H1 (cell line): ENCODE measurements at regions not wholly inside any gene's neighbourhood (a gene's known extent, or its start where the extent isn't known, plus 50 kb on each side); places are given as distances from the start of the nearest gene placed in this dataset.

Experiments used
- EP300 ChIP-seq, 2 experiments: IDR thresholded peaks; 1 replicate in 1 of 2; 2 replicates in 1 of 2; pipeline ENCODE4 v1.6.1; 2011 to 2012; ENCODE audit warnings: low read depth in 2 of 2, low read length in 2 of 2, mild to moderate bottlenecking in 2 of 2, borderline replicate concordance in 1 of 2, inconsistent platforms in 1 of 2, moderate library complexity in 1 of 2
- EZH2 ChIP-seq: fragments of 200-600 bp; sonication (generic); IDR thresholded peaks from 2 replicates; pipeline ENCODE4 v1.7.1; 2012; ENCODE audit warnings: low read depth, mild to moderate bottlenecking, moderate library complexity, low read length, inconsistent platforms; ENCODE audit not compliant: severe bottlenecking
- HDAC2 ChIP-seq, 2 experiments: fragments of 300-600 bp in 1 of 2; sonication (generic) in 1 of 2; IDR thresholded peaks; 2 replicates each; pipeline ENCODE4 v1.6.1; 2011 to 2012; ENCODE audit warnings: low read depth in 2 of 2, low read length in 2 of 2, mild to moderate bottlenecking in 2 of 2, moderate library complexity in 2 of 2, borderline replicate concordance in 1 of 2, inconsistent platforms in 1 of 2
- NRF1 ChIP-seq: IDR thresholded peaks from 2 replicates; pipeline ENCODE4 v1.6.1; 2011; ENCODE audit warnings: mild to moderate bottlenecking, low read depth, low read length, improper control_type of control experiment
- POLR2A ChIP-seq, 2 experiments: IDR thresholded peaks; 1 replicate in 1 of 2; 2 replicates in 1 of 2; pipeline ENCODE4 v1.6.1; 2011; ENCODE audit warnings: low read depth in 2 of 2, low read length in 2 of 2, mild to moderate bottlenecking in 2 of 2; ENCODE audit errors: control extremely low read depth in 1 of 2
- POLR2AphosphoS5 ChIP-seq: IDR thresholded peaks from 2 replicates; pipeline ENCODE4 v1.6.1; 2011; ENCODE audit warnings: low read depth, low read length
- RFX5 ChIP-seq: IDR thresholded peaks from 2 replicates; pipeline ENCODE4 v1.6.1; 2011; ENCODE audit warnings: low read depth, low read length, improper control_type of control experiment, borderline replicate concordance
- TAF1 ChIP-seq: IDR thresholded peaks from 2 replicates; pipeline ENCODE4 v1.6.1; 2011; ENCODE audit warnings: mild to moderate bottlenecking, low read depth, low read length
- TF ChIP-seq, protein P1 (sequence below), 3 experiments: IDR thresholded peaks; 1 replicate in 2 of 3; 2 replicates in 1 of 3; pipeline versions ENCODE4 v1.5.1 to v1.6.1; 2011; ENCODE audit warnings: low read length in 3 of 3, mild to moderate bottlenecking in 3 of 3, inconsistent platforms in 2 of 3, low read depth in 1 of 3, moderate library complexity in 1 of 3; ENCODE audit not compliant: insufficient read depth in 1 of 3; ENCODE audit errors: control extremely low read depth in 1 of 3
- TF ChIP-seq, protein P2 (sequence below): IDR thresholded peaks from 2 replicates; pipeline ENCODE4 v1.6.1; 2012; ENCODE audit warnings: low read length, inconsistent platforms

DNA sequence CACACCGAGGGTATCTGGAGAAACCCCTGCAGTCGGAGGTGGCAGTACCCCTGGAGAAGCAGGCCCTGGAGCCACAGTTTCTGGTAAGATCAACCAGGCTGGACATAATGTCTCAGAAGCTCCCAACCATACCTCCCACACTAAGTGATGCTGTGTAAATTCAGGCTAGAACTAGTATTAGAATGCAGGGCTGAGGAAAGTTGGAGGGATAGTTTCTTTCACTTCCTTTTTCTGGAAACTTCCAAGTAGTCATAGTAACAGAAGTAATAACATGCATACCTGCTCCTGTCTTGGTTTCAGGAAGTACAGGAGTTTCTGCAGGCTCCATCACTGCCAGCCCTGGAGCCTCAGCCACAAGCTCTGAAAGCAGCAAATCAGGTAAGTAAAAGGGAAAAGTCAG lies 228.1 kb upstream of the CNTN1 start:
- TF ChIP-seq, protein P1, sequence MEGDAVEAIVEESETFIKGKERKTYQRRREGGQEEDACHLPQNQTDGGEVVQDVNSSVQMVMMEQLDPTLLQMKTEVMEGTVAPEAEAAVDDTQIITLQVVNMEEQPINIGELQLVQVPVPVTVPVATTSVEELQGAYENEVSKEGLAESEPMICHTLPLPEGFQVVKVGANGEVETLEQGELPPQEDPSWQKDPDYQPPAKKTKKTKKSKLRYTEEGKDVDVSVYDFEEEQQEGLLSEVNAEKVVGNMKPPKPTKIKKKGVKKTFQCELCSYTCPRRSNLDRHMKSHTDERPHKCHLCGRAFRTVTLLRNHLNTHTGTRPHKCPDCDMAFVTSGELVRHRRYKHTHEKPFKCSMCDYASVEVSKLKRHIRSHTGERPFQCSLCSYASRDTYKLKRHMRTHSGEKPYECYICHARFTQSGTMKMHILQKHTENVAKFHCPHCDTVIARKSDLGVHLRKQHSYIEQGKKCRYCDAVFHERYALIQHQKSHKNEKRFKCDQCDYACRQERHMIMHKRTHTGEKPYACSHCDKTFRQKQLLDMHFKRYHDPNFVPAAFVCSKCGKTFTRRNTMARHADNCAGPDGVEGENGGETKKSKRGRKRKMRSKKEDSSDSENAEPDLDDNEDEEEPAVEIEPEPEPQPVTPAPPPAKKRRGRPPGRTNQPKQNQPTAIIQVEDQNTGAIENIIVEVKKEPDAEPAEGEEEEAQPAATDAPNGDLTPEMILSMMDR (IDR thresholded peaks at IDR 0.05; ENCODE audit: control extremely low read depth in 1 of 3, insufficient read depth in 1 of 3, low read depth in 1 of 3, low read length in 3 of 3), result no peak
- no peak for TF ChIP-seq POLR2AphosphoS5
- TF ChIP-seq TAF1, result no peak
- TF ChIP-seq POLR2A (IDR thresholded peaks at IDR 0.05; ENCODE audit: control extremely low read depth in 1 of 2, low read depth in 2 of 2, low read length in 2 of 2), result no peak
- TF ChIP-seq NRF1, result no peak
- TF ChIP-seq, protein P2, sequence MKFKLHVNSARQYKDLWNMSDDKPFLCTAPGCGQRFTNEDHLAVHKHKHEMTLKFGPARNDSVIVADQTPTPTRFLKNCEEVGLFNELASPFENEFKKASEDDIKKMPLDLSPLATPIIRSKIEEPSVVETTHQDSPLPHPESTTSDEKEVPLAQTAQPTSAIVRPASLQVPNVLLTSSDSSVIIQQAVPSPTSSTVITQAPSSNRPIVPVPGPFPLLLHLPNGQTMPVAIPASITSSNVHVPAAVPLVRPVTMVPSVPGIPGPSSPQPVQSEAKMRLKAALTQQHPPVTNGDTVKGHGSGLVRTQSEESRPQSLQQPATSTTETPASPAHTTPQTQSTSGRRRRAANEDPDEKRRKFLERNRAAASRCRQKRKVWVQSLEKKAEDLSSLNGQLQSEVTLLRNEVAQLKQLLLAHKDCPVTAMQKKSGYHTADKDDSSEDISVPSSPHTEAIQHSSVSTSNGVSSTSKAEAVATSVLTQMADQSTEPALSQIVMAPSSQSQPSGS, result no peak
- TF ChIP-seq EZH2, result no peak
- TF ChIP-seq EP300 (IDR thresholded peaks at IDR 0.05; ENCODE audit: borderline replicate concordance in 1 of 2, low read depth in 2 of 2, low read length in 2 of 2), result no peak
- TF ChIP-seq RFX5, result no peak
- TF ChIP-seq HDAC2 (IDR thresholded peaks at IDR 0.05; ENCODE audit: borderline replicate concordance in 1 of 2, low read depth in 2 of 2, low read length in 2 of 2), result no peak
